HG02763 (cell line): ENCODE measurements at regions not wholly inside any gene's neighbourhood (a gene's known extent, or its start where the extent isn't known, plus 50 kb on each side); places are given as distances from the start of the nearest gene placed in this dataset.

Experiments used
- ATAC-seq: cut with Tn5 transposase; IDR thresholded peaks from one replicate; pipeline ENCODE4 v1.9.1; 2021; ENCODE audit warnings: mild to moderate bottlenecking, moderate library complexity; ENCODE audit not compliant: unreplicated experiment

GRCh38 chr4:123867910-123868587 lies 471.5 kb downstream of the SPRY1 start:
- ATAC-seq: no peak

GRCh38 chr4:123869286-123870215 lies 473.0 kb downstream of the SPRY1 start:
- ATAC-seq: no peak

- ATAC-seq: no peak
Measured at GRCh38 chr4:123870216-123870876, 473.8 kb downstream of the SPRY1 start.

- no peak for ATAC-seq
Measured at GRCh38 chr4:123871341-123871740, 474.7 kb downstream of the SPRY1 start.

- no peak for ATAC-seq
Measured at GRCh38 chr4:123874063-123874462, 477.5 kb downstream of the SPRY1 start.

GRCh38 chr4:123876143-123876542 lies 479.5 kb downstream of the SPRY1 start:
- no peak for ATAC-seq

- ATAC-seq: no peak
Measured at GRCh38 chr4:123876671-123877101, 480.1 kb downstream of the SPRY1 start.

- ATAC-seq: no peak
Measured at GRCh38 chr4:123877551-123877950, 481.0 kb downstream of the SPRY1 start.

- no peak for ATAC-seq
Measured at GRCh38 chr4:123878976-123879375, 482.4 kb downstream of the SPRY1 start.

- no peak for ATAC-seq
Measured at GRCh38 chr4:123880631-123881030, 484.0 kb downstream of the SPRY1 start.

- ATAC-seq: no peak
Measured at GRCh38 chr4:123884922-123885321, 488.3 kb downstream of the SPRY1 start.

GRCh38 chr4:123889507-123889906 lies 492.9 kb downstream of the SPRY1 start:
- no peak for ATAC-seq

GRCh38 chr4:123890889-123891288 lies 494.3 kb downstream of the SPRY1 start:
- no peak for ATAC-seq

- no peak for ATAC-seq
Measured at GRCh38 chr4:123891881-123892280, 495.3 kb downstream of the SPRY1 start.

- no peak for ATAC-seq
Measured at GRCh38 chr4:123892368-123892976, 495.9 kb downstream of the SPRY1 start.

GRCh38 chr4:123893011-123893981 lies 496.7 kb downstream of the SPRY1 start:
- ATAC-seq: no peak

GRCh38 chr4:123896446-123897071 lies 500.0 kb downstream of the SPRY1 start:
- no peak for ATAC-seq

- ATAC-seq: no peak
Measured at GRCh38 chr4:123898946-123899666, 502.5 kb downstream of the SPRY1 start.

GRCh38 chr4:123904882-123905281 lies 508.3 kb downstream of the SPRY1 start:
- ATAC-seq: no peak
